ENCODE measurements at regions not wholly inside any gene's neighbourhood (a gene's known extent, or its start where the extent isn't known, plus 50 kb on each side); places are given as distances from the start of the nearest gene placed in this dataset.

DNA sequence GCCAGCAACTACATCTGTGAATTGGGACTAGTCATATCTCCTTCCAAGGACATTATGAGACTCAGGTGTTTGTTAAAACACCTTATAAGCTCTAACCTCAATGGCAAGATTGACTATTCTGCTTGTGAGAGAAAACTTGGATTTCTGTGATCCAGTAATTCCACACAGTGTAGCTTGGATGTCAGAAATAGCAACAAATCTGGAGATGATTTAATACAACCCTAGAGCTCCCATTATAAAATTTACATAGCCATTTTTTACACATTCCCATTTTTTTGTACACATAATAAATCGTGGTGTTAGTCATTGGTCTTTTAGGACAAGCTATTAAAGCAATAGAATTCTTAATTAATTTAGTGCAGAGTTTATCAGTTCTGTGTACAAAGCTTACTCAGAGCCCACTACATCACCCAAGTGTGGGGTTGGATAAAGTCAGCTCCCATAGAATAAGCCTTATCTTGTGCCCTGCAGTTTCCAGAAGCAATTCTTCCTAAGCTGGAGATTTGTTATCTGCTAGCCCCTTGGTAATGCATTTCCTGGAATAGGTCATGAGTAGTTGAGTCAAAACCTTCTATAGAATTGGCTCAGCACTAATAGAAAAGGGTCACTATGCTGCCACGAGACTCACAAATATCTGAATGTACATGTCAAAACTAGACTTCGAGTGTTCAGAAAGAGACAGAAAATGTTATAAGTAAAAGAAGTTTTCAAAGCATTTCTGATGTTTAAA, 434.0 kb upstream of the RUNX1 start:
- no peak for TF ChIP-seq CSDC2 (CRISPR knock-in tag; IDR thresholded peaks at IDR 0.05)
- no peak for TF ChIP-seq ZC3H10 (CRISPR knock-in tag; IDR thresholded peaks at IDR 0.05)
- TF ChIP-seq SNAI2 (CRISPR knock-in tag; IDR thresholded peaks at IDR 0.05) = no peak
- TF ChIP-seq, protein P1, sequence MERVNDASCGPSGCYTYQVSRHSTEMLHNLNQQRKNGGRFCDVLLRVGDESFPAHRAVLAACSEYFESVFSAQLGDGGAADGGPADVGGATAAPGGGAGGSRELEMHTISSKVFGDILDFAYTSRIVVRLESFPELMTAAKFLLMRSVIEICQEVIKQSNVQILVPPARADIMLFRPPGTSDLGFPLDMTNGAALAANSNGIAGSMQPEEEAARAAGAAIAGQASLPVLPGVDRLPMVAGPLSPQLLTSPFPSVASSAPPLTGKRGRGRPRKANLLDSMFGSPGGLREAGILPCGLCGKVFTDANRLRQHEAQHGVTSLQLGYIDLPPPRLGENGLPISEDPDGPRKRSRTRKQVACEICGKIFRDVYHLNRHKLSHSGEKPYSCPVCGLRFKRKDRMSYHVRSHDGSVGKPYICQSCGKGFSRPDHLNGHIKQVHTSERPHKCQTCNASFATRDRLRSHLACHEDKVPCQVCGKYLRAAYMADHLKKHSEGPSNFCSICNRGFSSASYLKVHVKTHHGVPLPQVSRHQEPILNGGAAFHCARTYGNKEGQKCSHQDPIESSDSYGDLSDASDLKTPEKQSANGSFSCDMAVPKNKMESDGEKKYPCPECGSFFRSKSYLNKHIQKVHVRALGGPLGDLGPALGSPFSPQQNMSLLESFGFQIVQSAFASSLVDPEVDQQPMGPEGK (CRISPR knock-in tag; IDR thresholded peaks at IDR 0.05; ENCODE audit: borderline replicate concordance) = no peak
- no peak for TF ChIP-seq ARNTL (CRISPR knock-in tag; IDR thresholded peaks at IDR 0.05; ENCODE audit: borderline replicate concordance, low read depth)
- no peak for TF ChIP-seq GLIS3 (CRISPR knock-in tag; IDR thresholded peaks at IDR 0.05)
- TF ChIP-seq, protein P2, sequence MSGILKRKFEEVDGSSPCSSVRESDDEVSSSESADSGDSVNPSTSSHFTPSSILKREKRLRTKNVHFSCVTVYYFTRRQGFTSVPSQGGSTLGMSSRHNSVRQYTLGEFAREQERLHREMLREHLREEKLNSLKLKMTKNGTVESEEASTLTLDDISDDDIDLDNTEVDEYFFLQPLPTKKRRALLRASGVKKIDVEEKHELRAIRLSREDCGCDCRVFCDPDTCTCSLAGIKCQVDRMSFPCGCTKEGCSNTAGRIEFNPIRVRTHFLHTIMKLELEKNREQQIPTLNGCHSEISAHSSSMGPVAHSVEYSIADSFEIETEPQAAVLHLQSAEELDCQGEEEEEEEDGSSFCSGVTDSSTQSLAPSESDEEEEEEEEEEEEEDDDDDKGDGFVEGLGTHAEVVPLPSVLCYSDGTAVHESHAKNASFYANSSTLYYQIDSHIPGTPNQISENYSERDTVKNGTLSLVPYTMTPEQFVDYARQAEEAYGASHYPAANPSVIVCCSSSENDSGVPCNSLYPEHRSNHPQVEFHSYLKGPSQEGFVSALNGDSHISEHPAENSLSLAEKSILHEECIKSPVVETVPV (CRISPR knock-in tag; IDR thresholded peaks at IDR 0.05) = no peak
- TF ChIP-seq, protein P3, sequence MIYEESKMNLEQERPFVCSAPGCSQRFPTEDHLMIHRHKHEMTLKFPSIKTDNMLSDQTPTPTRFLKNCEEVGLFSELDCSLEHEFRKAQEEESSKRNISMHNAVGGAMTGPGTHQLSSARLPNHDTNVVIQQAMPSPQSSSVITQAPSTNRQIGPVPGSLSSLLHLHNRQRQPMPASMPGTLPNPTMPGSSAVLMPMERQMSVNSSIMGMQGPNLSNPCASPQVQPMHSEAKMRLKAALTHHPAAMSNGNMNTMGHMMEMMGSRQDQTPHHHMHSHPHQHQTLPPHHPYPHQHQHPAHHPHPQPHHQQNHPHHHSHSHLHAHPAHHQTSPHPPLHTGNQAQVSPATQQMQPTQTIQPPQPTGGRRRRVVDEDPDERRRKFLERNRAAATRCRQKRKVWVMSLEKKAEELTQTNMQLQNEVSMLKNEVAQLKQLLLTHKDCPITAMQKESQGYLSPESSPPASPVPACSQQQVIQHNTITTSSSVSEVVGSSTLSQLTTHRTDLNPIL (CRISPR knock-in tag; IDR thresholded peaks at IDR 0.05; ENCODE audit: low read depth) = no peak
- TF ChIP-seq OSR1 (CRISPR knock-in tag; IDR thresholded peaks at IDR 0.05) = no peak
- TF ChIP-seq ZNF565 (CRISPR knock-in tag; conservative IDR thresholded peaks at IDR 0.05; ENCODE audit: low read depth) = no peak
- TF ChIP-seq RARB (CRISPR knock-in tag; IDR thresholded peaks at IDR 0.05) = no peak
- no peak for TF ChIP-seq ZFP30 (CRISPR knock-in tag; IDR thresholded peaks at IDR 0.05)

Measured in SK-N-SH treated with all-trans-retinoic acid at 6 μM for 48 hours (cell line).